Body of pancreas (tissue), 4 donors: ENCODE measurements at regions not wholly inside any gene's neighbourhood (a gene's known extent, or its start where the extent isn't known, plus 50 kb on each side); places are given as distances from the start of the nearest gene placed in this dataset.

ENCODE experiments used
- CTCF ChIP-seq, 7 experiments: fragments of 450-650 bp in 4 of 7; fragments of 200-600 bp in 3 of 7; sonication (generic) in 3 of 7; IDR thresholded peaks; one replicate each; pipeline ENCODE4 v1.5.1; 2016 to 2019; ENCODE audit warnings: antibody characterized with exemption in 7 of 7
- POLR2A ChIP-seq, 3 donors: fragments of 450-650 bp; IDR thresholded peaks; one replicate each; pipeline ENCODE4 v1.6.1; 2016; ENCODE audit warnings: antibody characterized with exemption in 3 of 3, mild to moderate bottlenecking in 2 of 3

GRCh38 chr18:2027756-2028155 is 543.5 kb downstream of the METTL4 start:
- TF ChIP-seq CTCF (IDR thresholded peaks at IDR 0.05): no peak
- no peak for TF ChIP-seq POLR2A (IDR thresholded peaks at IDR 0.05)
